Stimulated activated CD4-positive, alpha-beta T cell treated with anti-CD3 and anti-CD28 coated beads, Interleukin-2, amount 100 ng/mL, for 48 hours (primary cell): ENCODE measurements at regions not wholly inside any gene's neighbourhood (a gene's known extent, or its start where the extent isn't known, plus 50 kb on each side); places are given as distances from the start of the nearest gene placed in this dataset.

Experiments
- DNase-seq, 2 donors: peaks; one replicate each; pipeline ENCODE4 v3.0.0-alpha.2; 2020

DNA sequence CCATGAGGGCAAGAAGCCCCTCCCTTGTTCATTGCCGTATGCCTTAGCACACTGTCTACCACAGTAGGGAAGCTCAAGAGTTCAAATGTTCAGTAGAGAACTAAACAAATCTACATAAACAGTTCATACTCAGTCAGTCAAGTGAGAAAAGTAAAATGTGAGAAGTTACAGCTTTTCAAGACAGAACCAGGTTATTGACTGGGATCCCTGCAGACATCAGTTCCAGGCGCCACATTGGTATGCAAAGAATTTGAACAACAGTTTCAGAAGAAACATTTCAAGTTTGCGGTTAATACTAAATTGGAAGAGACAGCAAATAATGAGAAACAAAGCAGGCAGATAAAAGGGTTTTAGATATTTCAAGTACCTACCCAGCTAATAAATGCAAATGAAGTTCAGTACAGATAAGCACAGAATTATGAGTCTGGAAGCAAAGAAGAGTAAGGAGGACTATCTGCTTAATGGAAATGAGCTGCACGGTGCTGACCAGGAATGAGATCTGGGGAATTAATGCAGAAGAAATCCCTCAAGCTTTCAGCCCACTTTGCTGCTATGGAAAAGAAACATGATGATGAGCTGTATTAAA is 246.2 kb downstream of the HACE1 start:
- no peak for DNase-seq

- DNase-seq: no peak
These were observed 247.2 kb downstream of the HACE1 start for GRCh38 chr6:104612541-104612940.

DNA sequence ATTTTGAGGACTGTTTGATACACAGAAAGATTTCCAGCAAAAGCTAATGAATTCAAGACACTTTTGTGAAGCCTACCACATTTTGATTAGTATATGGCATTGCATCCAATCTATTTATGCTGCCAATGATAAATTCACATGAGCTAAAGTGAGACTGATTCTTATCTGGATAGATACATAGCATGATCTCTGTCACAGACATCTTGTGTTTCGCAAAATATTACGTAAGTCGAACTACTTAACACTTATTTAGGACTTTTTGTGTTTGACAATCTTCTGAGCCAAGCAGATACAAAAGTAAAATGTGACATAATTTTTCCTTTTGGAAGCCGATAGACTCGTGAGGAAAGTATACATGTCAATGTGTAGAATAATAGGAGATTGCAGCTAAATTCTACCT is 251.6 kb downstream of the HACE1 start:
- no peak for DNase-seq

- no peak for DNase-seq
These were observed 252.2 kb downstream of the HACE1 start for GRCh38 chr6:104607501-104607900.

DNA sequence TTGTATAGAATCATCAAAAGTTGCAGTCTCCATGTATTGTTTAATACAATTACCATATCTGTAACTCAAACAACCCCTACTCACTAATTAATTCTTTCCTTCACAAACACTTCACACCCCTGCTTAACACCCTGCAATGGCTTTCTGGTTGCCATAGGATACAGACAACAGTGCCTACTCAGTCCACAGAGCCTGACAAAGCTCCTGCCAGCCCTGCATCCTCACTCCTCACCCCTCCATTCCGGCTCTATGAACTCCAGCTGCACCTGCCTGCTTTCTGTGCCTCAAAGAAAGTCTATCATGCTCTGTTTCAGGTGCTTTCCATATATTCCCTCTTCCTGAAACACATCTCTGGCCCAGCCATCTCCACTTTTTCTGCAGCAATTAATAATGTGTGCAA is 253.4 kb downstream of the HACE1 start:
- no peak for DNase-seq

GRCh38 chr6:104604685-104605084 is 255.0 kb downstream of the HACE1 start:
- no peak for DNase-seq

DNA sequence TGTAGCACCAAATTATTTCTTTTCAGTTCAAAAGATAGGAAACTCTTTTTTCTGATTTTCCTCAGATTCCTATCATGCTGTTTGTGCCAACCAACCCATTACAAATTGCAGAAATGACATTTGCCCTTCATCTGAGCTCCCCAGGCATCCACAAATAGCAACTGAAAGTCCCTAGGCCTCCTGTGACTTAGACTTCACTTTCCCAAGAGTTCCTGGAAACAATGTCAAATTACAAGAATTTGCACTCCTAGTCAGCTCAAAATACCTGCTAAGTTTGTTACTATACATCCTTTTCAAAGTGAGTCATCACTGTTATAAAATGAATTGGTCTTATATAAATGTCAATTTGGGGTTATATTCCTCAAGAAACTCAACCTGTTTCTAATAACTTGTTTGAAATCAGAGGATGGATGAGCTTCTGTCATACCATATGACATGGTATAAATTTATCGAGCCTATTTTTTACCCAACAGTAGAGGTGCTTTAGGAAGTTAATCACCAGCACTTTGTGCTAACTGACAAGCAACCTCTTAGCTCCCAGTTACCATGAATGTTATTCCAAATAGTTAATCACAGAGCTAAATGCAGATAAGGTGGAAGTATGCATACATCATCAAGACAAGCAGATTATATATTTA is 256.5 kb downstream of the HACE1 start:
- no peak for DNase-seq

GRCh38 chr6:104601721-104602120 is 258.0 kb downstream of the HACE1 start:
- DNase-seq: no peak

DNA sequence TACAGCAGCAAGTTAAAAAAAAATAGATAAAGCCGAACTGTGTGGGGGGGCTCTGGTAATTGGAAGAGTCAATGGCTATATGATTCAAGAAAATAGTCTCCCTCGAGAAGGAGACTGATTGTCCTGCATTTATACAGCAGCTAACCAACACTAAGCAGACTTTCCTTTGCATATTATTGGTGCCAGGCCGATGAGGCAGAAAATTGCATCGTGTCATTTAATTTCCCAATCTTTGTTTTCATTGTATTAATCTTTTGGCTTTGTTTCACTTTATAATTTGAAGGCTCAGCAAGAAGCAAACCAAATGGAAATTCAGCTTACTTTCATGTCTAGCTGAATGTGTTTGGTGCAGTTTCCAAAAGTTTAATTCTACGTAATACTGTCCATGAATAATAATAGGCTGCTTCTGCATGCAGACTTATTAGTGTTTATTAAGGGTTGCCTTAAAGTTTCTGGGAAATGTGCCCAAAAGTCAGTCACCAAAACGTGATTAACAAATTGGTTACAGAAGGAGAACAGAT is 258.5 kb downstream of the HACE1 start:
- no peak for DNase-seq

GRCh38 chr6:104600639-104600931 is 259.1 kb downstream of the HACE1 start:
- DNase-seq: no peak

DNA sequence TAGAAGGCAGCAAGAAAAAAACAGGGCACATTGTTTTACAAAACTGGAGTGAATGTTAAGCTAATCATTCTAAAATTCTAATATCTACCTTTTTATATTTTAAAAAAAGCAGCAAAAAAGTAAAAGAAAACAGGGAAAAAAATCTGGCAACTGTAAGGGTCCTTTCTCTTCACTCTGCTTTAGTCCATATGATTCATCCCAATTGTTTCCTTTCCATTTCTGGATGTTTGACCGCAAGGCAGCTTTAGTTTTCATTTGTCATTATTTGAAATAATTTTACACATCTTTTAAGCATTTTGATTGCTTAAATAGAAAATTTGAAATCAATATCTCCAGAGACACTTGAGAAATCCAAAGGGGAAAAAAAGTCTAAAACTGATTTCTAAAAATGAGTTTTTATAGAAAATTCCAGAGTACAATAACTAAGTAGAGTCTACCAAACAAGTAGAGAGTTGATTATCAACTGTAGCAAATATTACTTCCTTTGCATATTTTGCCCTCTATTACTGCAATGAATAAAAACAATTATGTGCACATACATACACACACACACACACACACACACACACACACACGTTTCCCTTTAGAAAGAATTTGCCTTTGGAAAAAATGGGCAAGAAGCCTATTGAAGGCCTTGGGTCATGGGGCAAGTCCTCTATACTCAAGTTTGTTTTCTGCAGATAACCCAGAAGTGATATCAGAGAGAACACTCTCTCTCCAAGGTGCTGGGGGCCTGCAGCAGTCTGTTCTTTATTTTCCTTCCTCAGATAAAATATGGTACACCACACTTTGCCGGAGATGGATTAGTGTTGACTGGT is 259.7 kb downstream of the HACE1 start:
- DNase-seq: no peak

DNA sequence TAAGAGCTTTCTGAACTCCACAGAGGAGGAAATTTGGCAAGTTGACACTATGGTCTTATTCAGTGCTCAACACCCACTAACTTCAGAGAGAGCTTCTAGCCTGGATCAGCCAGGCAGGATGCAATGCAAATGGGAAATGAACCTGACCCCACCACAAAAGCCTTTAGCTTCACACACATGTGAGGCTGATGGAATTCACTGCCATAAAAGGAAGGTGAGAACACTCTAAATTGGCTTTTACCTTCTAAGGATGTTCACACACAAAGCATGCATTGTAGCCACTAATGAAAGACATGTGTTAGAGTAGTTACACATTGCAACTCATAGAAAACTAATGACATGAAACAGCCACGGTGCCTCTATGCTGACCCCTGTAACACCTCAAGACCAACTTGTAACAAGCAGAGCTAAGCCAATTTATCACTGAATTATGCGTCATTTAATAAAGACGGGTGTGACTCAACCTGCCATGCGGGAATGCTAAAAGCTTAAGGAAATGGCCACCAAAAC is 262.1 kb downstream of the HACE1 start:
- DNase-seq: no peak

DNA sequence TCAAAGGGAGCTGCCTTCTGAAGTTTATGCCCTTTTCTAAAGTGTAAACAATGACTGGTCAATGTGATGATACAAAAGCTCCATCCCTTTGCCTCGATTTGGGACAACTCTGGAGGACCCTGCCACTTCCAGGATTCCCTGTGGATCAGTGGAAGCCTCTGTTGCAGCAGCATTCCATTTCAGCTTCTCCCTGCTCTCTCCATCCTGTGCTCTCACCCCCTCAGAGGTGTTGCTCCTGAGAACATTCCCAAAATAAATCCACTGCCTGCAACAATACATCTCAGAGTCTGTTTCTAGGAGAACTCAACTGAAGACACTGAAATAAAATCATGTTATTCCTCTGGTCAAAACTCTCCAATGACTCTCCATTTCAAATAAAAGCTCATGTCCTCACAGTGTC is 263.6 kb downstream of the HACE1 start:
- no peak for DNase-seq

- DNase-seq: no peak
These were observed 264.4 kb downstream of the HACE1 start for GRCh38 chr6:104595311-104595820.

DNA sequence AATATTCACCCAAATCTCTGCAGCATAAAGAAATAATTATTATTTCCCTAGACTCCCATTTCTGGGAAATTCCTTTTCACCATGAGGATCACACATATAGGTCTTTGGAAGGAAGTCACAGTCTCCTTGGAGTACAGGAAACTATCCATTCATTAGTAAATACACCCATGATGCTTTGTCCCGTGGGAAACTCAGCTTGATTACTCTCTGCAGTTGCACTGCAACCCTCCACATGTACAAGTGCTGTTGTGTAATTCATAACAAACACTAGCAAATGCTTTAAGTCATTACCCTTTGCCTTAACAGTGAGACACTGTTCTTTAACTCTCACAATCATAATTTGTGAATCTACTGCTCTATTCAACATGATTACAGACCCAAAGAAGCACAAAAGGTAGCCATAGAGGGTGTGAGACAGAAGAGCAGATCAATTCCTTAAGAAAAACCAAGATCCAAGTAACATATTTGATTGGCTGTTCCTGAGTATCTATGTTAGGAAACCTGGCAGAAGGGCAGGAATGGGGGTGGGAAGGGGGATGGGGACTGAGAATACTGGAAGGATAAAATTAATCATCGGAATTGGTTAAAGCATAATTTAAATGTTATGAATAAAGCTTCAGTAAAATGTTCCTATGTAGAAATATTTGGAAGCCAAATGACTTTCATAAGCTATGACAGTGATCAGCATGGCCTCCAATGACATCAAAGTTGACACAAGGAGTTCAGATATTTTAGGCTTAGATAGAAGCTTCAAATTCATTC is 268.0 kb downstream of the HACE1 start:
- no peak for DNase-seq

- DNase-seq: no peak
These were observed 269.8 kb downstream of the HACE1 start for GRCh38 chr6:104589940-104590339.

GRCh38 chr6:104585646-104586045 is 274.1 kb downstream of the HACE1 start:
- DNase-seq: no peak

DNA sequence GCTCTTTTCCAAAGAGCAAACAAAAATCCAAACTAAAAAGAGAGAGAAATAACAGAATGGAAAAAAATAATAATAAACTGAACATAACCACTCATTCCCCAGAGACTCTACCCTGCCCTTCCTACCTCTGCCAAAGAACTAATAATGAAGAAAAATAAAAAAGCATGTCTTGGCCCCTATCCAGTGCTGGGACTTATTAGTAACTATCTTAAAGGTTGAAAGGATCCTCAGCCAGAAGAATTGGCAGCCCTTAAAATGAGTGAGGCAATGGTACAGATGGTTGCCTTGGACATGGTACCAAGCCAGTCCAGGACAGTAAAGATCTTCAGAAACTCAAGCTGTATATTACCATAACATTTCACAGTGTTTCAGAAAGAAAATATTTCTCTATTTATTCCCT is 279.3 kb downstream of the HACE1 start:
- DNase-seq: no peak

GRCh38 chr6:104579310-104579863 is 280.3 kb downstream of the HACE1 start:
- DNase-seq: no peak

GRCh38 chr6:104575536-104575935 is 284.2 kb downstream of the HACE1 start:
- DNase-seq: no peak

DNA sequence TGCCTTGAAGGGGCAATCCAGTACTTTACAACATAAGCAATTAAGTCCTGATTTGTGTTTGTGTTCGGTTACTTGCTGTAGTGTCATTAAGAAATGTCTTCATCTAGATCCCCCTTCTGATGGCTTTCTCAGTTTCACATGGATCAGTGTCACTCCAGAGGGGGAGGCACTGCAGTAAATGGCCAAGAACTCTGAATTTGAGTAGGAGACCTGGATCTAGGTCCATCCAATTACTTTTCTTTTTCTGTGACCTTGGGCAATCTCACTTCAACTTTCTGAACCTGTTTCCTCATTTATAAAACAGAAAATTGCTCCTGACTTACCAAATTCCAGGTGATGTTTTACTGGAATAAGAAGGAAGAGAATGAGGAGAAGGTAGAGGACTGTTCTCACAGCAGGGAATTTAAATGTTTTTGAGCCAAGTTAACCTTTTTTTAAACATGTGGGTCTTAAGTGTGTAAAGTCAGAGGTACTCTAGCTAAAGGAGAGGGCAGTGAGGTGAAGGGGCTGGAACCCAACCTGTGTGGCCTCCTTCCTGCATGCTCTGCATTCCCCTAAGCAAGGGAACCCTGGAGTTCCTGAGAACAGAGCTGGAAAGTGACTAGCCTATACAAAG is 285.5 kb downstream of the HACE1 start:
- DNase-seq: no peak

DNA sequence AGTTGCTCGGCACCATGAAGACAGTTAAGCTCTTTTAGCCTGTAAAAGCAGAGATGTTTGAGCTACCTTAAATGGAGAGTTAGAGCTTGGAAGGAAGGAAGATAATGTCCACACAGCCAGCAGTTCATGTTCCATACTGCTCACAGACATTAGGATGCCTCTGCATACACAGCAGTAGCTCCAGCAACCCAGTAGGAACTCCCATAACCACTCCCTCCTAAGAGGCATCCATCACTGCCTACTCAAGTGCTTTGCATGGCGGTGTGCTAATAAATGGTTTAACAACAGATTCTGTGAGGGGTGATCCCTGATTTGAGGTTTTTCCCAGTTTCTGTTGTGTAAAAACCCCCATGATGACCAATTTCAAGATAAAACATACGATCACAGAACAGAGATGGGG is 286.4 kb downstream of the HACE1 start:
- DNase-seq: no peak
